ENCODE measurements at regions not wholly inside any gene's neighbourhood (a gene's known extent, or its start where the extent isn't known, plus 50 kb on each side); places are given as distances from the start of the nearest gene placed in this dataset.

- no peak for DNase-seq
- H3K36me3 ChIP-seq, result no peaks in the 10 kb centered on the region
- intact Hi-C loops (cut with DNase I), result no loop called here
- no peaks in the 10 kb centered on the region for H3K4me1 ChIP-seq
- no peak overlapping the region for H3K27ac ChIP-seq
- ATAC-seq, result no peak
- WGBS, 4 donors, result 63 to 82% (median 73%) methylated on average over 2 of the region's 2 CpGs
- peaks cover 0 to 7% (median 0%) of the 10 kb centered on the region in 12 donors for H3K9me3 ChIP-seq
- TF ChIP-seq CTCF (IDR thresholded peaks at IDR 0.05) (no peak), POLR2A (IDR thresholded peaks at IDR 0.05) (no peak)
- H3K27me3 ChIP-seq, result no peaks in the 10 kb centered on the region
- H3K4me3 ChIP-seq, result no peak overlapping the region
Measured at GRCh38 chr4:180751009-180751408, 1492.2 kb upstream of the TENM3 start.

GRCh38 chr4:180757927-180758326 is 1485.3 kb upstream of the TENM3 start:
- no peak for TF ChIP-seq POLR2A (IDR thresholded peaks at IDR 0.05)
- no peak for TF ChIP-seq CTCF (IDR thresholded peaks at IDR 0.05)
- Histone ChIP-seq H3K4me1 (no peaks in the 10 kb centered on the region), H3K27ac (no peak overlapping the region), H3K9me3 (no peaks in the 10 kb centered on the region), H3K36me3 (no peaks in the 10 kb centered on the region), H3K27me3 (no peaks in the 10 kb centered on the region), H3K4me3 (no peak overlapping the region)
- 62 to 81% (median 73%) methylated on average over 2 of the region's 2 CpGs for WGBS, 4 donors
- DNase-seq, result no peak
- ATAC-seq, result no peak
- intact Hi-C loops (cut with DNase I), result no loop called here

- H3K4me1 ChIP-seq, result no peaks in the 10 kb centered on the region
- no peaks in the 10 kb centered on the region for H3K36me3 ChIP-seq
- DNase-seq, result no peak
- H3K27me3 ChIP-seq, result no peaks in the 10 kb centered on the region
- no peak for TF ChIP-seq CTCF (IDR thresholded peaks at IDR 0.05)
- no peak overlapping the region for H3K4me3 ChIP-seq
- no peak for ATAC-seq
- intact Hi-C loops (cut with DNase I), result no loop called here
- no peak overlapping the region for H3K27ac ChIP-seq
- no peaks in the 10 kb centered on the region for H3K9me3 ChIP-seq
- WGBS, 4 donors, result 44 to 57% (median 46%) methylated on average over 5 of the region's 5 CpGs
Measured at GRCh38 chr4:180766045-180766444, 1477.2 kb upstream of the TENM3 start.

GRCh38 chr4:180766944-180767729 is 1476.1 kb upstream of the TENM3 start:
- no peaks in the 10 kb centered on the region for H3K9me3 ChIP-seq
- ATAC-seq, result no peak
- no peak overlapping the region for H3K27ac ChIP-seq
- no peak for DNase-seq
- H3K4me1 ChIP-seq, result no peaks in the 10 kb centered on the region
- H3K36me3 ChIP-seq, result no peaks in the 10 kb centered on the region
- no peak for TF ChIP-seq CTCF (IDR thresholded peaks at IDR 0.05)
- TF ChIP-seq POLR2A (IDR thresholded peaks at IDR 0.05), result no peak
- no peaks in the 10 kb centered on the region for H3K27me3 ChIP-seq
- no peak overlapping the region for H3K4me3 ChIP-seq
- intact Hi-C loops (cut with DNase I), result no loop called here
- WGBS, 4 donors, result 51 to 57% (median 55%) methylated on average over 9 of the region's 9 CpGs

All from heart left ventricle (tissue), 16 donors.